ENCODE measurements at regions not wholly inside any gene's neighbourhood (a gene's known extent, or its start where the extent isn't known, plus 50 kb on each side); places are given as distances from the start of the nearest gene placed in this dataset.

GRCh38 chr21:25179116-25179515, 428.2 kb downstream of the MRPL39 start:
- Histone ChIP-seq H3K9me3 (replicated peaks) (no peaks in the 10 kb centered on the region), H3K27me3 (ENCODE audit: low read depth) (no peaks in the 10 kb centered on the region), H3K27ac (replicated peaks) (no peak overlapping the region), H3K4me3 (no peak overlapping the region), H3K36me3 (no peaks in the 10 kb centered on the region), H3K4me1 (no peaks in the 10 kb centered on the region)
- no peak for DNase-seq
- intact Hi-C loops (cut with micrococcal nuclease), result no loop called here
- no peak for TF ChIP-seq CTCF (IDR thresholded peaks at IDR 0.05; ENCODE audit: borderline replicate concordance)

GRCh38 chr21:25176637-25177412, 430.5 kb downstream of the MRPL39 start:
- no peak for TF ChIP-seq CTCF (IDR thresholded peaks at IDR 0.05; ENCODE audit: borderline replicate concordance)
- H3K4me3 ChIP-seq, result no peak overlapping the region
- H3K9me3 ChIP-seq (replicated peaks), result no peaks in the 10 kb centered on the region
- no peaks in the 10 kb centered on the region for H3K4me1 ChIP-seq
- intact Hi-C loops (cut with micrococcal nuclease), result no loop called here
- no peak for DNase-seq
- no peaks in the 10 kb centered on the region for H3K27me3 ChIP-seq (ENCODE audit: low read depth)
- H3K27ac ChIP-seq (replicated peaks), result no peak overlapping the region
- H3K36me3 ChIP-seq, result no peaks in the 10 kb centered on the region

GRCh38 chr21:25175938-25176337, 431.3 kb downstream of the MRPL39 start:
- no peak for DNase-seq
- Histone ChIP-seq H3K4me1 (no peaks in the 10 kb centered on the region), H3K27ac (replicated peaks) (no peak overlapping the region), H3K36me3 (no peaks in the 10 kb centered on the region), H3K9me3 (replicated peaks) (no peaks in the 10 kb centered on the region), H3K4me3 (no peak overlapping the region), H3K27me3 (ENCODE audit: low read depth) (no peaks in the 10 kb centered on the region)
- intact Hi-C loops (cut with micrococcal nuclease), result no loop called here
- TF ChIP-seq CTCF (IDR thresholded peaks at IDR 0.05; ENCODE audit: borderline replicate concordance), result no peak

- no peak for TF ChIP-seq CTCF (IDR thresholded peaks at IDR 0.05; ENCODE audit: borderline replicate concordance)
- H3K9me3 ChIP-seq (replicated peaks), result peaks cover 27% of the 10 kb centered on the region
- no peak for DNase-seq
- H3K4me1 ChIP-seq, result no peaks in the 10 kb centered on the region
- H3K36me3 ChIP-seq, result no peaks in the 10 kb centered on the region
- H3K4me3 ChIP-seq, result no peak overlapping the region
- no peaks in the 10 kb centered on the region for H3K27me3 ChIP-seq (ENCODE audit: low read depth)
- intact Hi-C loops (cut with micrococcal nuclease), result no loop called here
- no peak overlapping the region for H3K27ac ChIP-seq (replicated peaks)
Measured at GRCh38 chr21:25171438-25171837, 435.8 kb downstream of the MRPL39 start.

- no peaks in the 10 kb centered on the region for H3K36me3 ChIP-seq
- intact Hi-C loops (cut with micrococcal nuclease), result no loop called here
- H3K9me3 ChIP-seq (replicated peaks), result peaks cover 34% of the 10 kb centered on the region
- TF ChIP-seq CTCF (IDR thresholded peaks at IDR 0.05; ENCODE audit: borderline replicate concordance), result no peak
- no peaks in the 10 kb centered on the region for H3K27me3 ChIP-seq (ENCODE audit: low read depth)
- DNase-seq, result no peak
- H3K4me3 ChIP-seq, result no peak overlapping the region
- H3K4me1 ChIP-seq, result no peaks in the 10 kb centered on the region
- no peak overlapping the region for H3K27ac ChIP-seq (replicated peaks)
Measured at GRCh38 chr21:25170681-25171080, 436.6 kb downstream of the MRPL39 start.

Data from left ventricle myocardium inferior (tissue), 1 donor.